ENCODE measurements at regions not wholly inside any gene's neighbourhood (a gene's known extent, or its start where the extent isn't known, plus 50 kb on each side); places are given as distances from the start of the nearest gene placed in this dataset.

DNA sequence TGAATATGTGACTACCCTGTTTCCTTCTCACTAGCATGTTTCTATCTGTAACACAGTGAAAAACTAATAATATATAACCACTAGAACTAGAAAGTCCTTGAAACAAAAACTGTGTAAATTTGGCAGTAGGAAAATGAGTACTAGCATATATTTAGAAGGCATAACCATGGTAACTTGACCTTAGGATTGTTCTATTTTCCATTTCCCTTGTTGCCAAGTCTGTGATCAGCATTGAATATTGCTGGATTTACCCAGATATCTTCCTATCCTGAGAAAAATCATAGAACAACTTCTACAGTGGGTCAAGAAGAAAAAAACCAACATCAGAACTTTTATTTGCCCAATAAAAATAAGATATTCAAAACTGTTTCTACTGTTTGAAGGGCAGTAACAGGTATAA lies 563.9 kb upstream of the NRXN1 start:
- Histone ChIP-seq H3K27ac (ENCODE audit: insufficient read depth, low read length, poor library complexity, severe bottlenecking) (no peak overlapping the region), H3K9me3 (ENCODE audit: control insufficient read depth, low read length) (no peaks in the 10 kb centered on the region), H3K36me3 (ENCODE audit: control insufficient read depth, insufficient read depth, low read length) (no peaks in the 10 kb centered on the region), H3K4me3 (ENCODE audit: insufficient read depth, low read depth, low read length, poor library complexity, severe bottlenecking) (no peak overlapping the region), H3K4me1 (ENCODE audit: control insufficient read depth, insufficient read depth, low read length, poor library complexity, severe bottlenecking) (no peaks in the 10 kb centered on the region), H3K27me3 (replicated peaks; ENCODE audit: control insufficient read depth, insufficient read depth, low read length, poor library complexity, severe bottlenecking) (no peaks in the 10 kb centered on the region)
- DNase-seq: no peak

DNA sequence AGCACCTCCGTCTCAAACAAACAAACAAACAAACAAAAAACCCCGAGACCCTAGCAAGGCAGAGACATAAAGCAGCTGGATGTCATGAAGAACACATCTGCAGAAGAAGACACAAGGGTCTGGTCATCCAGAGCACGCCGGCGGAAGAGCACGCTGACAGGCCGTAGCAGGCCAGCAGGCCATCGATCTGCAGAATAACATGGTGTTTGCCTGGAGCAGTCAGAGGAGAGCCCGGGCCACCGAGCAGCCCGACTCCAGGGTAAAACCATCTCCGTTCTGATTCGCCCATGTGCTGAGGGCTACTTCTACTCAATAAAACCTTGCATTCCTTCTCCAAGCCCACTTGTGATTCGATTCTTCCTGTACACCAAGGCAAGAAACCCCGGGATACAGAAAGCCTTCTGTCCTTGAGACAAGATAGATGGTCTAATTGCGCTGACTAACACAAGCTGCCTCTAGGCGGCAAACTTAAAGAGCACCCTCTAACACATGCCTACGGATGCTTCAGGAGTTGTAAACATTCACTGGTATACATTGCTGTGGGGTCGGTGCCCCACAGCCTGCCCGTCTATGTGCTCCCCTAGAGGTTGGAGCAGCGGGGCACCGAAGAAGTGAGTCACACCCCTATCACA lies 549.8 kb upstream of the NRXN1 start:
- DNase-seq: no peak
- Histone ChIP-seq H3K27ac (ENCODE audit: insufficient read depth, low read length, poor library complexity, severe bottlenecking) (no peak overlapping the region), H3K36me3 (ENCODE audit: control insufficient read depth, insufficient read depth, low read length) (no peaks in the 10 kb centered on the region)

DNA sequence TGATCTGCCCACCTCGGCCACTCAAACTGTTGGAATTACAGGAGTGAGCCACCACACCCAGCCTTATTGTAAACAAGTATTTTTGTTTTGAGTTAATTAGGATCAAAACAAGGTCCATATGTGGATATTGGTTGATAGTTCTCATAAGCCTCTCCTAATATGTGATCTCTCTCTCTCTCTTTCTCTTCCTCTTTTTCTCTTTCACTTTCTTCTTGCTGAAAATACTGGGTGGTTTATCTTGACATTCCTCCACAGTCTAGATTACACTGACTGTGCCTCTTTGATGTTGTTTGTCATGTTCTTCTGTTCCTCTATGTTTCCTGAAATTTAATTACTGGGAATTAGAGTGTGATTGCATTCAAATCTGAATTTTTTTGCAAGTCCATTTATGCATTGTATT lies 547.5 kb upstream of the NRXN1 start:
- H3K4me3 ChIP-seq (ENCODE audit: insufficient read depth, low read depth, low read length, poor library complexity, severe bottlenecking): no peak overlapping the region
- no peaks in the 10 kb centered on the region for H3K36me3 ChIP-seq (ENCODE audit: control insufficient read depth, insufficient read depth, low read length)
- no peaks in the 10 kb centered on the region for H3K27me3 ChIP-seq (replicated peaks; ENCODE audit: control insufficient read depth, insufficient read depth, low read length, poor library complexity, severe bottlenecking)
- H3K4me1 ChIP-seq (ENCODE audit: control insufficient read depth, insufficient read depth, low read length, poor library complexity, severe bottlenecking): no peaks in the 10 kb centered on the region
- H3K9me3 ChIP-seq (ENCODE audit: control insufficient read depth, low read length): no peaks in the 10 kb centered on the region
- no peak overlapping the region for H3K27ac ChIP-seq (ENCODE audit: insufficient read depth, low read length, poor library complexity, severe bottlenecking)
- DNase-seq: no peak

More for the DNA sequence above, 549.8 kb upstream of the NRXN1 start:
- Histone ChIP-seq H3K4me1 (ENCODE audit: control insufficient read depth, insufficient read depth, low read length, poor library complexity, severe bottlenecking) (no peaks in the 10 kb centered on the region), H3K27me3 (replicated peaks; ENCODE audit: control insufficient read depth, insufficient read depth, low read length, poor library complexity, severe bottlenecking) (no peaks in the 10 kb centered on the region), H3K9me3 (ENCODE audit: control insufficient read depth, low read length) (no peaks in the 10 kb centered on the region), H3K4me3 (ENCODE audit: insufficient read depth, low read depth, low read length, poor library complexity, severe bottlenecking) (no peak overlapping the region)

DNA sequence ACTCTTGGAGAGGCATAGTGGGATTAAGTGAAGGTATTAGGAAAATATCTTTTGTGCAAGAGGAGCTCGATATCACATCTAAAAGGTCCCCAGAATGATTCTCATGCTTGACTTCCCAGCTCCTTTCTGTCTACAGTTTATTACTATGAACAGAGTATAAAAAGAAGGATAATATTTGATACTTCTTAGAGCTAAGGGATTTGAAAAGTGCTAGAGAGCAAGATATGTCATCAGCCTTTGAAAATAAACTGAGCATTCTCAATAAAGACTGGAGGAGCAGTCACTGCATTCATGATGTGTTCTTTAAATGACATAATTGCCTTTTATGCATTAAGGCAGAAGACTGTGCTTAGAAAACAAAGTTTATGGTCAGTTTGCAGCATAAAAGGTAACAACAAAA lies 543.2 kb upstream of the NRXN1 start:
- Histone ChIP-seq H3K36me3 (ENCODE audit: control insufficient read depth, insufficient read depth, low read length) (no peaks in the 10 kb centered on the region), H3K27me3 (replicated peaks; ENCODE audit: control insufficient read depth, insufficient read depth, low read length, poor library complexity, severe bottlenecking) (no peaks in the 10 kb centered on the region), H3K27ac (ENCODE audit: insufficient read depth, low read length, poor library complexity, severe bottlenecking) (no peak overlapping the region), H3K4me3 (ENCODE audit: insufficient read depth, low read depth, low read length, poor library complexity, severe bottlenecking) (no peak overlapping the region), H3K4me1 (ENCODE audit: control insufficient read depth, insufficient read depth, low read length, poor library complexity, severe bottlenecking) (no peaks in the 10 kb centered on the region), H3K9me3 (ENCODE audit: control insufficient read depth, low read length) (no peaks in the 10 kb centered on the region)
- DNase-seq: no peak

DNA sequence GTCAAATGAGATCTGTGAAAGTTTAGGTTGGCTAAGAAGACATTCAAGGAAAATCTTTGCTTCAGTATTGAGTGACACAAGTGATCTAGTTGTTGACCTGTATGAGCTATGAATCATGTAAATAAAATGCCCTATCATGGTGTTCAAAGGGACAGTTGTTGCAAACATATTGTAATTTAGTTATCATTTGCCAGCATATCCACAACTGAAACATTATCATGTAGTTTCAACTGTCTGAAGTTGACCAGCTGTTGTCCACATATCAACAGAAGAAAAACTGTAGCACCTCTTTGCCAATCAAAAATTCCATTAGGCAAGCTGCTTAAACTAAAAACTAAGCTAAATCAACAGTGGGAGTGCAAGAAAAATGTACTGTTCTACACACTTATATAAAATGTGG lies 527.1 kb upstream of the NRXN1 start:
- H3K4me1 ChIP-seq (ENCODE audit: control insufficient read depth, insufficient read depth, low read length, poor library complexity, severe bottlenecking): no peaks in the 10 kb centered on the region

DNA sequence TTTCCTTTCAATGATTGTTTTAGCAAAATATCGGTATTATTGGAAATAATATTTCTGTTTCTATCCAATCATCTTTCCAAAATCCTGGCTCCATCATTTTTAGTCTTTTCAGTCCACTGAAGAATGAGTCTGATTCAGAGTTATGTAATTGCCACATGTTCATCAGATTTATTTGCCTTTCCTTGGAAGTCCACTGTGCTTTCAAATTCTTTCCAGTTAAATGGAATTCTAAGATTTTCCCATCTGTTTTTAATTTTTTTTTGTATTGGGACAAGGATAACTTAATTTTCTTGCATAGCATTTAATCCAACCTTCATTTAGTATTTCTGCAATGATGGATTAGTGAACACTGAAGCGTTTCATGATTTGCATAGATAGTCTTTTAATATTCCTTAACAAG lies 521.5 kb upstream of the NRXN1 start:
- Histone ChIP-seq H3K36me3 (ENCODE audit: control insufficient read depth, insufficient read depth, low read length) (no peaks in the 10 kb centered on the region), H3K4me1 (ENCODE audit: control insufficient read depth, insufficient read depth, low read length, poor library complexity, severe bottlenecking) (no peaks in the 10 kb centered on the region)

More for the DNA sequence above, 527.1 kb upstream of the NRXN1 start:
- no peak overlapping the region for H3K27ac ChIP-seq (ENCODE audit: insufficient read depth, low read length, poor library complexity, severe bottlenecking)
- H3K36me3 ChIP-seq (ENCODE audit: control insufficient read depth, insufficient read depth, low read length): no peaks in the 10 kb centered on the region
- DNase-seq: no peak
- no peaks in the 10 kb centered on the region for H3K9me3 ChIP-seq (ENCODE audit: control insufficient read depth, low read length)
- H3K27me3 ChIP-seq (replicated peaks; ENCODE audit: control insufficient read depth, insufficient read depth, low read length, poor library complexity, severe bottlenecking): no peaks in the 10 kb centered on the region
- H3K4me3 ChIP-seq (ENCODE audit: insufficient read depth, low read depth, low read length, poor library complexity, severe bottlenecking): no peak overlapping the region

DNA sequence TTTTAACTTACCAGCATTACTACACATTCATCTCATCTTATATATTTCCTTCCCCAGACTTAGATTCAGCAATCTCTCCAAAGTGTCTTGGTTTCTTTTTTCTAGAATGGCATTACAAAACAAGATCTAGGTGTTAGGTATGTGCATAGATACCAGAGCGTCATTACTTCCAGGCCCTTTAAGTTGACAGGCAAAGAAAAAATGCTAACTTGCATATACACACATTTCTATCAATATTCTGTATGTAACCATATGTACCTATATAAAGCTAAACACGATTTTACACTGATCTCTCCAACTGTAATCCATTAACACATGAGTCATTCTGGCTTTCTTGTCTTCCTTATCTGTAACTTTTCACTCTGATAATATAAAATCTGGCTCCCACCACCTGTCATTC lies 503.8 kb upstream of the NRXN1 start:
- Histone ChIP-seq H3K4me1 (ENCODE audit: control insufficient read depth, insufficient read depth, low read length, poor library complexity, severe bottlenecking) (no peaks in the 10 kb centered on the region), H3K4me3 (ENCODE audit: insufficient read depth, low read depth, low read length, poor library complexity, severe bottlenecking) (no peak overlapping the region), H3K36me3 (ENCODE audit: control insufficient read depth, insufficient read depth, low read length) (no peaks in the 10 kb centered on the region), H3K9me3 (ENCODE audit: control insufficient read depth, low read length) (no peaks in the 10 kb centered on the region), H3K27me3 (replicated peaks; ENCODE audit: control insufficient read depth, insufficient read depth, low read length, poor library complexity, severe bottlenecking) (no peaks in the 10 kb centered on the region), H3K27ac (ENCODE audit: insufficient read depth, low read length, poor library complexity, severe bottlenecking) (no peak overlapping the region)
- DNase-seq: no peak

More for the DNA sequence above, 521.5 kb upstream of the NRXN1 start:
- no peak for DNase-seq
- Histone ChIP-seq H3K27me3 (replicated peaks; ENCODE audit: control insufficient read depth, insufficient read depth, low read length, poor library complexity, severe bottlenecking) (no peaks in the 10 kb centered on the region), H3K9me3 (ENCODE audit: control insufficient read depth, low read length) (no peaks in the 10 kb centered on the region), H3K4me3 (ENCODE audit: insufficient read depth, low read depth, low read length, poor library complexity, severe bottlenecking) (no peak overlapping the region), H3K27ac (ENCODE audit: insufficient read depth, low read length, poor library complexity, severe bottlenecking) (no peak overlapping the region)

DNA sequence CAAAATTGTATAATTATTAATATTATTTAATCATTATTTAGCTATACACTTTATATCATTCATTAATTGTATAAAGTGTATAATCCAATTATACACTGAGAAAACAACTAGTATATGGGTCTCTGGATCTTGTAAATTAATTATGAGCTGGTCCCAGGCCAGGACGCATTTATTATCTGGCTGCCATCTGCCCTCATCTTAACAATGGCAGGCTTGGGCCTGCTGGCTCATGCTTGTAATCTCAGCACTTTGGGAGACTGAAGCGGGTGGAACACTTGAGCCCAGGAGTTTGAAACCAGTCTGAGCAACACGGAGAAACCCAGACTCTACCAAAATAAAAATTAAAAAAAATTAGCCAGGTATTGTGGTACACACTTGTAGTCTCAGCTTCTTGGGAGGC lies 502.2 kb upstream of the NRXN1 start:
- no peaks in the 10 kb centered on the region for H3K36me3 ChIP-seq (ENCODE audit: control insufficient read depth, insufficient read depth, low read length)
- no peak for DNase-seq
- no peaks in the 10 kb centered on the region for H3K9me3 ChIP-seq (ENCODE audit: control insufficient read depth, low read length)
- H3K27ac ChIP-seq (ENCODE audit: insufficient read depth, low read length, poor library complexity, severe bottlenecking): no peak overlapping the region
- no peaks in the 10 kb centered on the region for H3K27me3 ChIP-seq (replicated peaks; ENCODE audit: control insufficient read depth, insufficient read depth, low read length, poor library complexity, severe bottlenecking)
- no peak overlapping the region for H3K4me3 ChIP-seq (ENCODE audit: insufficient read depth, low read depth, low read length, poor library complexity, severe bottlenecking)
- H3K4me1 ChIP-seq (ENCODE audit: control insufficient read depth, insufficient read depth, low read length, poor library complexity, severe bottlenecking): no peaks in the 10 kb centered on the region

DNA sequence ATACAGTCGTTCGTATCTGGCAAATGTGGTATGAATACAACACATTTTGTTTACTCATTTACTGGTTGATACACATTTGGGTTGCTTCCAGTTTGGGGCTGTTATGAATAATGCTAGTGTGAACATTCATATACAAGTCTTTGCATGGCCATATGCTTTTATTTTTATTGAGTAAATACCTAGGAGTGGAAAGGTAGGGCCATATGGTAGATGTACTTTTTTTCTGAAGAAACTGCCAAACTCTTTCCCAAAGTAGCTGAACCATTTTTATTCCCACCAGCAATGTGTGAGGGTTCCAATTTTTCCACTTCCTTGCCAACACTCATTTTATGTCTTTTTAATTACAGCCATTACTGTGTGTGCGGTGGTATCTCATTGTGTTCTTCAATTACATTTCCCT lies 496.2 kb upstream of the NRXN1 start:
- Histone ChIP-seq H3K27me3 (replicated peaks; ENCODE audit: control insufficient read depth, insufficient read depth, low read length, poor library complexity, severe bottlenecking) (no peaks in the 10 kb centered on the region), H3K27ac (ENCODE audit: insufficient read depth, low read length, poor library complexity, severe bottlenecking) (no peak overlapping the region), H3K9me3 (ENCODE audit: control insufficient read depth, low read length) (no peaks in the 10 kb centered on the region), H3K4me1 (ENCODE audit: control insufficient read depth, insufficient read depth, low read length, poor library complexity, severe bottlenecking) (no peaks in the 10 kb centered on the region), H3K36me3 (ENCODE audit: control insufficient read depth, insufficient read depth, low read length) (no peaks in the 10 kb centered on the region), H3K4me3 (ENCODE audit: insufficient read depth, low read depth, low read length, poor library complexity, severe bottlenecking) (no peak overlapping the region)
- DNase-seq: no peak

DNA sequence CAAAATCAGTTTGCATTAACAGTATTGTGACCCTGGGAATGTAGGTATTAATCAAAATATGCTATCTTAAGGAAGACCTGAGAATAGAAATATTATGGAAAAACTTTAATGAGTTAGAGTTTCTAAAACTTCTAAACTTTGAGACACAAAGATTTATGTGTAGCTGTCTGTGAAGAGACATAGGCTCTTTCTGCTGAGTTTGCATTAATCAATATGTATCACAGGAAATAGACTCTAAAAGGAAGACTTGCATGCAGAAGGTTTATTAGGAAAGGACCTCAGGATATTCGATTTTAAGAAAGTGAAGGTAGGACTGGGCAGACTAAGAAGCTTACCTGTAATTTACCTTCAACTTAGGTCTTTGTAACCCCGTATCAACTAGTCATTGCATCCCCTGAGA lies 494.8 kb upstream of the NRXN1 start:
- H3K4me3 ChIP-seq (ENCODE audit: insufficient read depth, low read depth, low read length, poor library complexity, severe bottlenecking): no peak overlapping the region
- no peaks in the 10 kb centered on the region for H3K36me3 ChIP-seq (ENCODE audit: control insufficient read depth, insufficient read depth, low read length)
- no peak for DNase-seq
- H3K27me3 ChIP-seq (replicated peaks; ENCODE audit: control insufficient read depth, insufficient read depth, low read length, poor library complexity, severe bottlenecking): no peaks in the 10 kb centered on the region
- H3K27ac ChIP-seq (ENCODE audit: insufficient read depth, low read length, poor library complexity, severe bottlenecking): no peak overlapping the region
- no peaks in the 10 kb centered on the region for H3K4me1 ChIP-seq (ENCODE audit: control insufficient read depth, insufficient read depth, low read length, poor library complexity, severe bottlenecking)
- no peaks in the 10 kb centered on the region for H3K9me3 ChIP-seq (ENCODE audit: control insufficient read depth, low read length)

All from effector memory CD4-positive, alpha-beta T cell (primary cell).